NCI-H2227 (cell line): ENCODE measurements at regions not wholly inside any gene's neighbourhood (a gene's known extent, or its start where the extent isn't known, plus 50 kb on each side); places are given as distances from the start of the nearest gene placed in this dataset.

ENCODE experiments used
- DNase-seq: peaks from one replicate; lab custom pipeline; 2025; ENCODE audit not compliant: unreplicated experiment; lab: John Stamatoyannopoulos, UW

- no peak for DNase-seq
Measured at GRCh38 chr10:43963379-43963778, 314.7 kb upstream of the ZNF32 start.

GRCh38 chr10:43962346-43963191 lies 313.9 kb upstream of the ZNF32 start:
- DNase-seq = no peak

- no peak for DNase-seq
Measured at GRCh38 chr10:43961523-43962345, 313.1 kb upstream of the ZNF32 start.

DNA sequence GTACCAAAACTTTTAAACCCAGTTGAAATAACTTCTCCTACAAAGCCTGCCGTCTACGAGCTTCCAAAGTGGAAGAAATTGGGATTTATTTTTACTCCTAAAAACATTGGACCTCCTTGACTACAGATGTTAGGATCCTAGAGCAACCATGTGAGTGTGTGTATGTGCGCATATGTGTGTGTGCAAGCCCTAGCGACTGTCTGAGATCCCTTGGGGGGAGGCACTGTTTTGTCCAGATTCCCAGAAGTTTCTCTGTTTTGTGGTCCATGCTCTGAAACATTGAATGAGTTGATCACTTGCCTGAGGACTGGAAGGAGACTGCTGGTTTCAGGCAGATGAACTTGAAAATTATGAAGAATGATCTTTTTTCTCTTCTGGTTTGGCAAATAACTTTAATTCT lies 312.3 kb upstream of the ZNF32 start:
- no peak for DNase-seq

- no peak for DNase-seq
Measured at GRCh38 chr10:43960477-43960876, 311.8 kb upstream of the ZNF32 start.

- no peak for DNase-seq
Measured at GRCh38 chr10:43960135-43960415, 311.4 kb upstream of the ZNF32 start.

DNA sequence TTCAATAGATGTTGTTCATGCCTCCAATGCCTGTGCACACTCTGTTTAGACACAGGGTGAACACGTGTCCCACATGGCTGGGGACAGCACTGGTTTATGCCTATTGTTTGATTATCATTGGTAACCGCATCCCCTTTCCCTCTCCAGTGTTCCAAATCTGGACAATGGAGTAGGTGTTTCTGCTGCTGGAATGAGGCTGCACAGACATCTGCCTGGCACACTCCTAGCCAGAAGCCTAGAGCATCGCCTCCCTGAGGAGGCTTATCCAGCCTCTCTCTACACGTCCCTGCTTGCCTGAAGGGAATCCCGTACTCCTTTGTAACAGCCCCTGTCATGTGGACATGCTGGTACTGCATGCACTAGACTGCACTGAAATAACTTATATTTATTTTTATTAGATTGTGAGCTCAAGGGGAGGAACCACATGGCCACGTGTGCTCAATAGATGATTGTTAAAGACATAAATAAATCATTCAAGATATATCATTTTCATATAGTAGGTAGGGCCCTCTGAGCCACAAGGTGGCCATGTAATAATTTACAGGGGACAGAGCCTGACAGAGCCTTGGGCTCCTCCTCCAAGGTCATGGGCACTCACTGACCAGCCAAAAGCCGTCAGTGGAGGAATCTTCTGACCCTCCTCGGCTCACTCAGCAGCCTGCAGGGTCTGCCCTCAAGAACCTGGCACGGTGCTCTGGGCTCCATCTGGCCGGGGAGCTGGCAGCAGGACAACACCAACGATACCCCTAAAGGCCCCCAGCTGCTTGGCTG lies 310.9 kb upstream of the ZNF32 start:
- no peak for DNase-seq

DNA sequence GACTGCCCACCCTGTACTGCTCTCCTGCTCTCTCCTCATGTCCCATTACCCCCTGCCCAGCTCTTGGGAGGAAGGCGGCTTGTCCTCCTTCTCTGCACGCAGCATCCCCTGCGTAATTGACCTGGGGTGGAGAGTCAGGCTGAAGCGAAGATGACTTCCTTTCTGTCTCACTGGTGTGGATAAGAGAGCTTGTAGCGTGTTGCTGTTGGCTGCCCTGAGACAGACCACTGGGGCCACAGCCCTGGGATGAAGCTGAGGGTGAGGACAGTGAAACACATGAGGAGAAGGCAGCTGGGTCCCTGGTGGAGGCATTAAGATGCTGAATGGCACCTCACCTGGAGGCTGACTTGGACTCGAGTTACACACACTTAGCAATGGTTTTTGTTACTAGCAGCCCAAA lies 310.3 kb upstream of the ZNF32 start:
- no peak for DNase-seq

- no peak for DNase-seq
Measured at GRCh38 chr10:43958071-43958432, 309.4 kb upstream of the ZNF32 start.

- no peak for DNase-seq
Measured at GRCh38 chr10:43957267-43958070, 308.8 kb upstream of the ZNF32 start.

- DNase-seq = no peak
Measured at GRCh38 chr10:43955978-43956377, 307.3 kb upstream of the ZNF32 start.

- DNase-seq = no peak
Measured at GRCh38 chr10:43955002-43955596, 306.4 kb upstream of the ZNF32 start.

DNA sequence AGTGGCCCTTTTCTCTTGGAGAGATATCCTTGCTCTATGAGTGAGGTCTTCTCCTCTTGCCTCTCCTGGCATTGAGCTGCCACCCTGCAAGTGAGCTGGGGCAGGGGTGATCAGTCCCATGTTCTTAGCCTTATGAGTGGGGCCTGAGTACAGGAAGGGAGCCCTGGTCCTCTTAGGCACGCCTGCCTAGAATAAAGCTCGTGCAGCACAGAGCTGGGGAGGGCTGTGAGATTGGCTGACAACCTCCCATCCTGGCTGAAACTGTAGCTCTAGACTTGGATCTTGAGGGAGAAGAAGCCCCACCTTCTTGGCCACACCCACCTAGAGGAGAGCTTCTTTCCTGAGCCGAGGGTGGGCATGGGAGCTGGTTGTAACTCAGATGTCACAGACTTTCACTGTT lies 305.0 kb upstream of the ZNF32 start:
- DNase-seq = no peak

DNA sequence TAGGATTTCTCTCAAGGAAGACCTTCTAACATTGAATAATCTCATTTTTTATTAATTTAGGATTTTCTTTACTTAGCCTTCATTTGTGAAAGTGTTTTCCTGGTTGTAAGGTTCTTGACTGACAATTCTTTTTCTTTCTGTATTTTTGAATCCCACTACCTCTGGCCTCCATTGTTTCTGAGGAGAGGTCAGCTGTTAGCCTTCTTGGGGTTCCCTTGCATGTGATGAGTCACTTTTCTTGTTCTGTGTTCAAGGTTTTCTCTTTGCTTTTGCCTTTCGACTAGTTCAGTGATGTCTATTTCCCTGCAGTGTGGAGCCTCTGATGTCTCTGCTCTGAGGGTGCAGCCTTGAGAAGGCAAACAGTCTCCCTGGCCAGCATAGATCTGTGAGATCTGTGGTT lies 304.1 kb upstream of the ZNF32 start:
- DNase-seq = no peak

- DNase-seq = no peak
Measured at GRCh38 chr10:43949351-43949750, 300.7 kb upstream of the ZNF32 start.

- DNase-seq = no peak
Measured at GRCh38 chr10:43946445-43946844, 297.8 kb upstream of the ZNF32 start.

DNA sequence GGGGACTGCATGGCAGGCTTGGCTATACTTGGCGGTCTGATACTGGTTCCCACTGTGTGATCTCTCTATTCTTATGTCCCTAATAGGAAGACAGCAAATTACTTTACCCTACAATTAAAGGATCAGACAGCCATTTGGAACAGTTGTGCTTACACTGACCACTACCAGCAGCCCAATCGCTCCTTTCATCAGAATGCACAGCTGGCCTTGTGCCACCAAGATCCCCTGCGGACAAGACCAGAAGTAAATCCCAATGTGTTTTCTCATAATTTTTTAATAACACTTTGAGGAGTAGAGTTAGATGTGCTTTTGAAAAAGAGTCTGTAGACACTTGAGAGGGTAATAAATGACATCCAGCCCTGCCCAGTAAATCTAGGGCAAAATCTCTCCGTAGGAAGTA lies 297.2 kb upstream of the ZNF32 start:
- no peak for DNase-seq

- no peak for DNase-seq
Measured at GRCh38 chr10:43945094-43945730, 296.5 kb upstream of the ZNF32 start.

DNA sequence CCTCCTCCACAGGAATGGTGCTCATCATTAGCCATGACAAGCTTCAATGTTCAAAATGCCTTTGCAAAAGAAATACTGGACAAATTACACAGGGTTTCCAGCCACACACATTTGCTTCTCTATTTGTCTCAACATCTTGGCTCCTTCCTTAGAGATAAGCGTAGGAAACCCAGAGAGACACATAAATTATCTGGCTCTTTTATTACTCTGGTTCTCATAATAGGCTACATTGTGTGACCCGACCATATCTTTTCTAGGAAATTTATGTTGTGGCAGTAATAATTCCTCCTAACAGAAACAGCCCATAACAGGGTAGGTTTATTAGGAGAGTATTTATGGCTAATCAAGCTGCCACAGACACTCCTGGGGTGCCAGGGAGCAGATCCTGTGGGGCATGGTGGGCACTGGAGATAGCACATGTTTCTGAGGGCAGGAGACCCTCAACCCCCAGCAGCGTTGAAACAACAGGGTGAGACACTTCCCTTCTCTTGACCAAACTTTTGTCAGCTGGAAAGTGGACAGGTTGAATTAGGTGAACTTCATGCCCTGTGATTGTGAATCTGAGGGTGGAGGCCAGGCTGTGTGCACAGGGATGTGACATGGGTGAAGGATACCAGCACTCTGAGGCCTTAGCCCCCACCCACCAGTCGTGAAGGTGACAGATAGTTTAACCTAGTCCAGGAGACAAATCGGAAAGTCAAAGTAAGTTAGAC lies 295.9 kb upstream of the ZNF32 start:
- no peak for DNase-seq
